NB4 (cell line): ENCODE measurements at regions not wholly inside any gene's neighbourhood (a gene's known extent, or its start where the extent isn't known, plus 50 kb on each side); places are given as distances from the start of the nearest gene placed in this dataset.

Experiments used
- DNase-seq: peaks from one replicate; pipeline ENCODE4 v3.0.0; 2010; ENCODE audit warnings: low read depth
- H3K4me3 ChIP-seq: one replicate; pipeline ENCODE4 v1.5.1; 2011; ENCODE audit warnings: mild to moderate bottlenecking, low read depth, low read length, moderate library complexity
- MAX ChIP-seq: IDR thresholded peaks from 2 replicates; pipeline ENCODE4 v1.6.1; 2011; ENCODE audit warnings: low read depth, low read length
- MYC ChIP-seq: IDR thresholded peaks from 2 replicates; pipeline ENCODE4 v1.6.1; 2011; ENCODE audit warnings: low read depth, low read length
- POLR2A ChIP-seq: IDR thresholded peaks from 2 replicates; pipeline ENCODE4 v1.6.1; 2011; ENCODE audit warnings: mild to moderate bottlenecking; ENCODE audit not compliant: insufficient read length; ENCODE audit errors: extremely low read depth
- TF ChIP-seq, protein P1 (sequence below): IDR thresholded peaks from one replicate; pipeline ENCODE4 v1.5.1; 2012; ENCODE audit warnings: low read depth, low read length

- TF ChIP-seq MAX (no peak), POLR2A (no peak), MYC (no peak)
- TF ChIP-seq, protein P1, sequence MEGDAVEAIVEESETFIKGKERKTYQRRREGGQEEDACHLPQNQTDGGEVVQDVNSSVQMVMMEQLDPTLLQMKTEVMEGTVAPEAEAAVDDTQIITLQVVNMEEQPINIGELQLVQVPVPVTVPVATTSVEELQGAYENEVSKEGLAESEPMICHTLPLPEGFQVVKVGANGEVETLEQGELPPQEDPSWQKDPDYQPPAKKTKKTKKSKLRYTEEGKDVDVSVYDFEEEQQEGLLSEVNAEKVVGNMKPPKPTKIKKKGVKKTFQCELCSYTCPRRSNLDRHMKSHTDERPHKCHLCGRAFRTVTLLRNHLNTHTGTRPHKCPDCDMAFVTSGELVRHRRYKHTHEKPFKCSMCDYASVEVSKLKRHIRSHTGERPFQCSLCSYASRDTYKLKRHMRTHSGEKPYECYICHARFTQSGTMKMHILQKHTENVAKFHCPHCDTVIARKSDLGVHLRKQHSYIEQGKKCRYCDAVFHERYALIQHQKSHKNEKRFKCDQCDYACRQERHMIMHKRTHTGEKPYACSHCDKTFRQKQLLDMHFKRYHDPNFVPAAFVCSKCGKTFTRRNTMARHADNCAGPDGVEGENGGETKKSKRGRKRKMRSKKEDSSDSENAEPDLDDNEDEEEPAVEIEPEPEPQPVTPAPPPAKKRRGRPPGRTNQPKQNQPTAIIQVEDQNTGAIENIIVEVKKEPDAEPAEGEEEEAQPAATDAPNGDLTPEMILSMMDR: no peak
- H3K4me3 ChIP-seq: no peak overlapping the region
- DNase-seq: no peak
These were observed 116.7 kb downstream of the RHOU start for GRCh38 chr1:228852024-228852423.

- no peak overlapping the region for H3K4me3 ChIP-seq
- no peak for DNase-seq
- TF ChIP-seq MAX (no peak), POLR2A (no peak), MYC (no peak)
- TF ChIP-seq, protein P1: no peak
These were observed 117.3 kb downstream of the RHOU start for GRCh38 chr1:228852511-228853088.

DNA sequence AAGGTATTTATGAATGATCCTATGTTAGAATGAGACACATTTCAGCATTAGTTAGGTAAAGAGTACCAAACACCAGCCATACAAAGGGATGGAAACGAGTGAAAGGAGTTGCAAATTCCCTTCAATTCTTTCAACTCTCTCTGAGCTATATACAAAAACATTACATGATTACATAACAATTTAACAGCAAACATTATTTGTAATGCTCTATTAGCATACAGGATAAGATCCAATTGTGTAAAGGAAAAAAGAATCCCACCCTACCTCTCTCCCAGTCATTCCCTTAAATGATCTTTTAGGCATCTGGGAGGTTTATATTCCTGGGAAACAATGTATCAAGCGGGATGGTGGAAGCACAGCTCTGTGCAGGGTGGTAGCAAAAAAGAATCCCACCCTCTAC, 117.9 kb downstream of the RHOU start:
- TF ChIP-seq MYC (no peak), MAX (no peak), POLR2A (no peak)
- TF ChIP-seq, protein P1: no peak
- DNase-seq: no peak
- no peak overlapping the region for H3K4me3 ChIP-seq

DNA sequence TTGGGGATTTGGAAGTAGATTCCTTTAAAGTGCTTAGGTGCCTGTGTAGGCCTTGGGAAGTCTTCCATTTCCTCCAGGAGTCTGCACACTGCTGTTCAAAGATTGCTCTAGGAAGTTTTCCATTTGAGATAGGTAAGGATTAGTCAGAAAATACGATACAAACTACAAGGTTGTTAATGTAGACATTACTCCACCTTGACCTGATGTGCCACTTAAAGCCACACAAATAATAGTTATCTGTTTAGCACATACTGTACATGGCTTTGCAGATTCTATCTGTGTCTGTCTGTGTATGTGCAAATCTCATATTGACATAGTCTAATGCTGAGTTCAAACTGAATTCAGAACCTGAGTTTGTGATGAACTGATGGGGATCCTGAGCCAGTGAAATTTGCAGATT, 118.4 kb downstream of the RHOU start:
- TF ChIP-seq POLR2A: no peak
- no peak for TF ChIP-seq MYC
- no peak for TF ChIP-seq MAX
- TF ChIP-seq, protein P1: no peak
- no peak overlapping the region for H3K4me3 ChIP-seq
- DNase-seq: no peak

- no peak overlapping the region for H3K4me3 ChIP-seq
- TF ChIP-seq, protein P1: no peak
- TF ChIP-seq POLR2A (no peak), MAX (no peak), MYC (no peak)
- no peak for DNase-seq
These were observed 119.6 kb downstream of the RHOU start for GRCh38 chr1:228854907-228855306.
